Natural killer cell treated with Interleukin-12 subunit alpha and Interleukin-12 subunit beta and Interleukin-15 and Interleukin-18, amount 100 ng/mL, for 72 hours (primary cell): ENCODE measurements at regions not wholly inside any gene's neighbourhood (a gene's known extent, or its start where the extent isn't known, plus 50 kb on each side); places are given as distances from the start of the nearest gene placed in this dataset.

Experiments used
- ATAC-seq, 2 donors: fragments of 150-1000 bp; cut with Tn5 transposase in 1 of 2; sonication (Bioruptor Pico), chemical (Tn5 transposase) in 1 of 2; 2 replicates each; pipeline ENCODE4 v1.10.0; 2021
- DNase-seq: peaks from one replicate; pipeline ENCODE4 v3.0.0; 2022; ENCODE audit warnings: low spot score
- H3K27ac Mint-ChIP-seq, 2 donors: 1 replicate in 1 of 2; 2 replicates in 1 of 2; pipeline ENCODE4 v1.8.0; 2022; ENCODE audit warnings: mixed read lengths in 2 of 2, mild to moderate bottlenecking in 1 of 2, moderate library complexity in 1 of 2
- H3K27me3 Mint-ChIP-seq, 2 donors: 1 replicate in 1 of 2; 2 replicates in 1 of 2; pipeline ENCODE4 v1.8.0; 2022; ENCODE audit warnings: mixed read lengths in 2 of 2
- H3K36me3 Mint-ChIP-seq: one replicate; pipeline ENCODE4 v1.8.0; 2022; ENCODE audit warnings: mixed read lengths
- H3K4me1 Mint-ChIP-seq, 2 donors: 1 replicate in 1 of 2; 2 replicates in 1 of 2; pipeline ENCODE4 v1.8.0; 2022; ENCODE audit warnings: low read depth in 2 of 2, mixed read lengths in 2 of 2, mild to moderate bottlenecking in 1 of 2
- H3K4me3 Mint-ChIP-seq: one replicate; pipeline ENCODE4 v1.8.0; 2022; ENCODE audit warnings: mixed read lengths
- H3K9me3 Mint-ChIP-seq: 2 replicates; pipeline ENCODE4 v1.8.0; 2022; ENCODE audit warnings: mixed read lengths

DNA sequence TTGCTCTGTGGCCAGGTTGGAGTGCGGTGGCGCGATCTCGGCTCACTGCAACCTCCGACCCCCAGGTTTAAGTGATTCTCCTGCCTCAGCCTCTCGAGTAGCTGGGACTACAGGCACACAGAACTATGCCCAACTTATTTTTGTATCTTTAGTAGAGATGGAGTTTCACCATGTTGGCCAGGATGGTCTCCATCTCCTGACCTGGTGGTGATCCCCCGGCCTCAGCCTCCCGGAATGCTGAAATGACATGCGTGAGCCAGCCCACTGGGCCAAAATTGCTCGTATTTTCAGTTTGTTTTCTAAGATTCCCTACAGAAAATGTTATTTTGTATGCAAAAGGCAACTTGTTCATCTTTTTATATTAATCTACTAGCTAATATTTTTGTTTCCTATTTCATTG lies 782.6 kb downstream of the TLE1 start:
- Mint-ChIP-seq H3K4me1 (no peaks in the 10 kb centered on the region), H3K36me3 (no peaks in the 10 kb centered on the region), H3K27ac (no peak overlapping the region), H3K4me3 (no peak overlapping the region), H3K9me3 (peaks cover 14% of the 10 kb centered on the region), H3K27me3 (no peaks in the 10 kb centered on the region)
- ATAC-seq (no peak), DNase-seq (no peak)

DNA sequence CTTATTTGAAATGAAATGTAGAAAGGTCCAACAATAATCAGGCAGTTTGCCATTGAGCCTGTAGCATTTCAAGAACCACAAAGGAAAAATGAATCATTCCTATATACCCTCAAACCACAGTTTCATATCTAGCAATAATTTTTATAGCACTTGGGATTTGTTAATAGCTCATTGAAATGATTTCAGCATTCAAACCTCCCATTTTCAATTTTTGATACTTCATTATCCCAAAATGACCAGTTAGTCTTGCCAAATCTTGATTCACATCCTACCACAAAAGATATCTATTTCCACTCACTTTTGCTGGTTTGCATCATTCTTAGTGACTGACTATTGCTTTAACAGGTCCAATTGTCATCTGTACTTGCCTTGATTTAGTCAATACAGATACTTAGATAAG lies 790.1 kb downstream of the TLE1 start:
- H3K4me1 Mint-ChIP-seq, result no peaks in the 10 kb centered on the region
- DNase-seq, result no peak
- H3K9me3 Mint-ChIP-seq, result peaks cover 19% of the 10 kb centered on the region
- H3K27ac Mint-ChIP-seq, result no peak overlapping the region
- H3K4me3 Mint-ChIP-seq, result no peak overlapping the region
- no peaks in the 10 kb centered on the region for H3K27me3 Mint-ChIP-seq
- no peak for ATAC-seq
- H3K36me3 Mint-ChIP-seq, result no peaks in the 10 kb centered on the region

DNA sequence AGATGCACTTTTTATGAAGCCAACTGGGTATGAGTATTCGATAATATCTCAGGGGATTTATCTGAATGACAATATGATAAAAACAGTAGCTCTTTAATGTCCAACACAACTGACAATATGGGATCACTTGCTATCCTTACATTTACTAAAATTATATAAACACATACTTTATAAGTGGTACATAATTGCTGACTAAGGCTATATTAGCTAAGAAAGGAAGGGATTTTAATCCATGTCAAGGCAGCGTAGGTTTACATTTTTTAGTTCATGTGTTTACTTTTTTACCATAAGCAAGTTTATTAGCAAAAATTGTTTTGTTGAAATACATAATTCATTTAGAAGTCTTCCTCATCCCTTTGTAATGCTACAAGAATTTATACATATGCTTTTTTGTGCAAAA lies 796.2 kb downstream of the TLE1 start:
- Mint-ChIP-seq H3K9me3 (peaks cover 15% of the 10 kb centered on the region), H3K27me3 (no peaks in the 10 kb centered on the region), H3K27ac (no peak overlapping the region), H3K4me1 (no peaks in the 10 kb centered on the region), H3K36me3 (no peaks in the 10 kb centered on the region), H3K4me3 (no peak overlapping the region)
- ATAC-seq (no peak), DNase-seq (no peak)

DNA sequence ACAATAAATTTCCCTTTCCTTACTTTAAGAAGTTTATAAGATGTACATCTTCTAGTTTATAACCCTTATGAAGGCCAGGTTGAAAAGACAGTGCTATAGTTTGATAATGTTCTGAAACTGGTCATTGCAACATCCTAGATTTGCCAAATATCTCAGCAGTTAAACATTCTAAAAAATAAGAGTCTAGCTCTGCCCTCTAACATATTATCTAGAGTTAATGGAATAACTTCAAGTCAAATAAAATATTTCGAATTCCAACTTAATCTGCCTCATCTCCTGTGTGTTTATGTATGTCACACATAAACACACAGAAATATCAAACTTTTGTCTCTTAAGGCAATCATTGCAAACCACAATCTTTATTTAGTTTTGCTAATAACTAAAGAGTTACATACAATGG lies 796.6 kb downstream of the TLE1 start:
- Mint-ChIP-seq H3K4me1 (no peaks in the 10 kb centered on the region), H3K27ac (no peak overlapping the region), H3K36me3 (no peaks in the 10 kb centered on the region), H3K9me3 (peaks cover 15% of the 10 kb centered on the region), H3K4me3 (no peak overlapping the region), H3K27me3 (no peaks in the 10 kb centered on the region)
- no peak for ATAC-seq
- no peak for DNase-seq

DNA sequence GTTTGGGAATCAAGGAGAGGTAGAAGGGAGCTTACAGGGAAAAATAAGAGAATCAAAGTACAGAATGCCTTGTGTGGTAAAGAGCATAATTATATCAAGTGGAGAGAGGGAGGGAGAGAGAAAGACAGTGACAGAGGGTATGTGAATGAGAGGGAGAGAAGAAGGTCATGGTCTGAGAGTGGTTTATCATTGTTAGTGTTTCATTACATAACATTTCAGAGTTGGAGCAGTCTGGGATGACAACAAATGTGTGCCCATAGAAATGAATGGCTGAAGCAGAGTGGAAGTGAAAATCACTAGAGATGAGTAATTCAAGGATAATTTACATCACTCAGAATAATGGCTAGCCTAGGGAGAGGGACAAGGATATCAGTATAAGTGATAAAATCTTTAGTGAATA lies 799.2 kb downstream of the TLE1 start:
- Mint-ChIP-seq H3K9me3 (peaks cover 12% of the 10 kb centered on the region), H3K27ac (no peak overlapping the region), H3K36me3 (no peaks in the 10 kb centered on the region), H3K27me3 (no peaks in the 10 kb centered on the region), H3K4me1 (no peaks in the 10 kb centered on the region), H3K4me3 (no peak overlapping the region)
- ATAC-seq (no peak), DNase-seq (no peak)

DNA sequence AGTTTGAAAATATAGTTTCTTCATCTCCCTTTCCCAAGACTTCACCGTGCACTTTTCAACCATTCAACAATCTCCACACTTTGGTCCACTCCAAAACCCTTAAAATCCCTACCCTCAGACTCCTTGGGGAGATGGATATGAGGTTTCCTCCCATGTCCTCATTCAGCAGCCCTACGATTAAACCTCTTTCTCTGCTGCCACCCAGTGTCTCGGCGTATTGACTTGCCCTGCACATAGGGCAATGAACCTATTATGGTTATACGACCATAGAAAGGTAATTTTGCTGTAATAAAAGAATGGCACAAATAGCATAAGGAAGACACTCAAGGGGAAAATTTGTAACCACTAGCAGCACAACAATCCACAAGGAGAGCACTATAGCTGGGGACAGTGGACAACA lies 803.5 kb downstream of the TLE1 start:
- H3K27ac Mint-ChIP-seq, result no peak overlapping the region
- no peaks in the 10 kb centered on the region for H3K36me3 Mint-ChIP-seq
- H3K9me3 Mint-ChIP-seq, result peaks cover 7% of the 10 kb centered on the region
- DNase-seq, result no peak
- no peak for ATAC-seq
- no peaks in the 10 kb centered on the region for H3K4me1 Mint-ChIP-seq
- H3K27me3 Mint-ChIP-seq, result no peaks in the 10 kb centered on the region
- H3K4me3 Mint-ChIP-seq, result no peak overlapping the region

DNA sequence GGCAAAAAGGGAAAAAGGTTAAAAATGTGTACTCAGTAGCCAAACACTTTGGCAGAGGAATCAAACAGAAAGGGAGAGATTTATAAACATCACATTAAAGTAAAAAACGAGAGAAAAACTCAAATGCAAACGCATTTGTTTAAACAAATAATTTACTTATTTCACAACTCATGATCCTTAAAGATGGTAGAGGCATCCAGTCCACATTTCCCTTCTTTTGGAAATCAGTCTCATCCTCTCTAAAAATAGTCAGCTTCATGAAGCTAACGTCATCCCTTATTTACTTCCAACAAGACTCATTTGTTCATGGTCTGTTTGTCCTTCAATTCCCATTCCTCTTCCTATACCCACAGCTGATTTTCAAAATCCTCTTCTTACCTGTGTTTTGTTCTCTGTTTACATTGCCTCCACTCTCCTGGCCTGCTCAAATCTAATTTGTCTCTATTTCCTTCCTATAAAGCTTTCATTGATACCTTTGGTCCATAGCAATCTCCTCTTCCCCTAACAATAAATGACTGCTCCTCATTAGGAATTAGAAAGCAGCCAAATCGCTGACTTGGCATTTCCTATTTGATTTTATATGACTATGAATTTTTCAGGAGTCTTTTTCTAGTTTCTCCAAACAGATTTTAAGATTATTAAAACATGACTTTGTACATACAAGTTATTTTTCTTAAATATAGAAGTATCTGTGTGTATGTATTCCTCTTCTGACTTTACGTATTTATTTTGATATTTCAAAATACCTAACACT lies 805.3 kb downstream of the TLE1 start:
- H3K4me1 Mint-ChIP-seq, result no peaks in the 10 kb centered on the region
- H3K27me3 Mint-ChIP-seq, result no peaks in the 10 kb centered on the region
- H3K4me3 Mint-ChIP-seq, result no peak overlapping the region
- H3K27ac Mint-ChIP-seq, result no peak overlapping the region
- peaks cover 7% of the 10 kb centered on the region for H3K9me3 Mint-ChIP-seq
- ATAC-seq (no peak), DNase-seq (no peak)
- no peaks in the 10 kb centered on the region for H3K36me3 Mint-ChIP-seq

DNA sequence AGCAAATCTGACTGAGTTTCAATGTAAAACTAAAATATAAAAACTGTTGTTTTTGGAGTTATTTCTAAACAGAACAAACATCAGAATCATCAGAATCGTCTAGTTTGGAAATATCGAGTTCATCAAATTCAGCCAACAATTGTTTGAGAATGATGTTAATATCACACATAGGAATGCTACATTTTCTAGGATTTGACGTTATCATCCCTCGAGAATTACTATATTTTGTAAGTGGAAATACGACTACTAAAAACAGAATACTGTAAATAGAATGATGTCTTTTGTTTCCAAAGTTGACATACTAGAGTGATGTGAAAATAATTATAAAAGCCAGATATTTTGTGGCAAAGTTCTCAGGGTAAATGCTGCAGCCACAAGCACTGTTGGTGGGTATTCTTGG lies 805.9 kb downstream of the TLE1 start:
- Mint-ChIP-seq H3K36me3 (no peaks in the 10 kb centered on the region), H3K27ac (no peak overlapping the region), H3K4me1 (no peaks in the 10 kb centered on the region), H3K9me3 (peaks cover 7% of the 10 kb centered on the region), H3K27me3 (no peaks in the 10 kb centered on the region), H3K4me3 (no peak overlapping the region)
- no peak for ATAC-seq
- no peak for DNase-seq

DNA sequence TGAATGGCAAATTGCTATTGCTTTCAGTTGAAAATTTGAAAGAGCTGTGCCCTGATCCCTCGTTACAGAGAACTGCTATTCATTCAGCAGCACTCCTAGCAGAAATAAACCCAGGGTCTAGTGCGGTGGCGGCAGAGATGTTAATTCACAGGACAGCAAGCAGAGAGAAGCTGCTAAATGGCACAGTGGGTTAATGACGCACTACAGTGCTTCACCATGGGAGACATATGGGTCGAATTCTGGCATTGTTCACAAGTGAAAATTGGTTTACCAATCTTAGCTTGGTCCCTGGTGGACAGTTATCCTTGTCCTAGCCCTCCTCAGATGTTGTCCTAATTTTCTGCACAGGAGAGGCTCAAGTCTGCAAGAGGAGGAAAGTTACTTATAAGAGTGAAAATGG lies 807.4 kb downstream of the TLE1 start:
- Mint-ChIP-seq H3K27me3 (no peaks in the 10 kb centered on the region), H3K4me3 (no peak overlapping the region), H3K36me3 (no peaks in the 10 kb centered on the region), H3K27ac (no peak overlapping the region), H3K9me3 (peaks cover 7% of the 10 kb centered on the region), H3K4me1 (no peaks in the 10 kb centered on the region)
- ATAC-seq, result no peak
- DNase-seq, result no peak

DNA sequence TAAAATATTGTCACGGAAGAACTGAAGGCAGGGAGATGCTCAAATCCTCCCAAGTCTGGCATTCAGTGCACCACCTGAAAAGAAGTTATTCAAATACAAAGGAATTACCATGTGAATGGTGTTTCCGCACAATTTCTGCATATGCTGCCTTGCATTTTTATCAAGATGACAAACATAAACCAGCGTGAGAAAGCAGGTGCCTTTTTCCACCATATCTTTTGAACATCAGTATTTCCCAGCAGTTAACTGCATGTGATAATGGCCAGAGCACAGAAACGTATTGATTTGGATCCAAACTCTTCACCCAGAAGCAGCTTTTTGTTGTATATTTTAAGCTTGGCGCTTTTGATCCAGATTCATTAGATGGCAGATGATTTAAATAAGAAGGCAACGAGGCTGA lies 808.0 kb downstream of the TLE1 start:
- peaks cover 3% of the 10 kb centered on the region for H3K36me3 Mint-ChIP-seq
- ATAC-seq (no peak), DNase-seq (no peak)
- no peaks in the 10 kb centered on the region for H3K4me1 Mint-ChIP-seq
- H3K4me3 Mint-ChIP-seq, result no peak overlapping the region
- peaks cover 7% of the 10 kb centered on the region for H3K9me3 Mint-ChIP-seq
- no peaks in the 10 kb centered on the region for H3K27me3 Mint-ChIP-seq
- no peak overlapping the region for H3K27ac Mint-ChIP-seq

DNA sequence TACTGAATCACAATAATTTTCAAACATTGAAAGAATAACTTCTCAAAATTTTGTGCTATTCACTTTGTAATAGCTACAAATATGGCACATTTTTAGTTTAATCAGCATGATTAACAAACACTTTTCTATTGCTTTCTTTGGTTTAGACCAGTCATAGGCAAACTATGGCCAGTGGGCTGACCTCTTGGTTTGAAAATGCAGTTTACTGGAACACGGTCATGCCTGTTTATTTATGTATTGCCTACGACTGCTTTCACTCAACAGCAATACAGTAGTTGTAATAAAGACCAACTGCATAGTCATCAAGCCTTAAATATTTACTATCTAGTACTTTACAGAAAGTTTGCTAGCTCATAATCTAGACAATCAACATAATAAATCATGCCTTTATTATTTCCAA lies 810.8 kb downstream of the TLE1 start:
- no peaks in the 10 kb centered on the region for H3K4me1 Mint-ChIP-seq
- DNase-seq, result no peak
- H3K9me3 Mint-ChIP-seq, result peaks cover 11% of the 10 kb centered on the region
- H3K36me3 Mint-ChIP-seq, result peaks cover 9% of the 10 kb centered on the region
- no peak for ATAC-seq
- no peaks in the 10 kb centered on the region for H3K27me3 Mint-ChIP-seq
- no peak overlapping the region for H3K27ac Mint-ChIP-seq
- H3K4me3 Mint-ChIP-seq, result no peak overlapping the region

DNA sequence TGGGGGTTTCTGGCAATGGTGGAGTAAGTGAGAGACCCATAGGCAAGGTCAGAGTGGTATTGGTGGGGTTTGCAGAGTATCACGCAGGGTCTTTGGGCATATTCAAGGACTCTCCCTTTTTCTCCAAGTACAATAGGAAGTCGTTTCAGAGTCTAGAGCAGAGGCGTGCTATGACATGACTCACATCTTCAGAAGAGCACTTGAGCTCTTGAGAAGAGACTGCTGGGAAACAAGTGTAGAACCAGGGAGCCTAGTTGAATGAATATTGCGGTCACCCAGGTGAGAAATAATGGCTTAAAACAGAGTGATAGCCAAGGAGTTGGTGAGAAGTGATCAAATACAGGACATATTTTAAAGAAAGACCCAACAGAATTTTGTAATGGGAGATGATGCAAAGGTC lies 813.4 kb downstream of the TLE1 start:
- no peak for DNase-seq
- Mint-ChIP-seq H3K27me3 (no peaks in the 10 kb centered on the region), H3K36me3 (peaks cover 9% of the 10 kb centered on the region), H3K27ac (no peak overlapping the region), H3K4me3 (no peak overlapping the region), H3K4me1 (no peaks in the 10 kb centered on the region), H3K9me3 (peaks cover 11% of the 10 kb centered on the region)
- ATAC-seq, result no peak

DNA sequence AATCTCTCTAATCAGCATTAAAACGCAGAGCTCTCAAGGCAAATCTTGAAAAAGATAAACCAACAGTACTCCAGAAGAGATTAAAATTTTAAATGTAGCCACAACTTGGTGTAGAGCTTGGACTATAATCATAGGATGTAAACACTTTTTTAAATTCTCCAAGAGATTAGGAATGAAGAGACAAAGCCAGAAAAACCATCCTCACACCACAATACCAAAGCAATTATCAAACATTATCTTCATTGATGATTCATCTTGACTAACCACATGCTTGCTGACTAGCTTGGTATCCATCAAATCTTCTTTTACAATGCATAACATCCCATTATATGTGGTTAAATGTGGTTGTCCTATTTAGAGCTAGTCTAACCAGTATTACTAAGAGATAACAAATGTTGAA lies 815.1 kb downstream of the TLE1 start:
- Mint-ChIP-seq H3K27ac (no peak overlapping the region), H3K4me3 (no peak overlapping the region), H3K27me3 (no peaks in the 10 kb centered on the region), H3K4me1 (no peaks in the 10 kb centered on the region), H3K36me3 (peaks cover 9% of the 10 kb centered on the region), H3K9me3 (peaks cover 11% of the 10 kb centered on the region)
- ATAC-seq (no peak), DNase-seq (no peak)

DNA sequence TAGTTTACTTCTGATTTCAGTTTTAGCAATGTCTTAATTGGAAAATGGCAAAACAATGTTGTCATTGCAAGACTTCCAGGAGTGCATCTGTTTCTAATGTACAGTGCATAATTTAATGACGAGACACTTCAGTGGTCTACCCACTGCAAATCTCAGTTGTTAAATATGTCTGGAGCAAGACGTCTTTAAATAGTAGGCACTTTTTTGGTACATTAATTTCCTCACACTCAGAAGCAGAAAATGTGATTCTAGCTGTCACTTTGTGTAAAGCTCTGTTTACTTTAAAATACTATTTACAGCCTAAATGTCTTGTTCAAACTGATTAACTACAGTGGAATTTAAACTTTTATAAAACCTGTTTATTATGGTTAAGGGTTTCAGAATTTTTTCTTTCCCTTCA lies 815.5 kb downstream of the TLE1 start:
- Mint-ChIP-seq H3K4me1 (no peaks in the 10 kb centered on the region), H3K27ac (no peak overlapping the region), H3K36me3 (peaks cover 9% of the 10 kb centered on the region), H3K9me3 (peaks cover 11% of the 10 kb centered on the region), H3K4me3 (no peak overlapping the region), H3K27me3 (no peaks in the 10 kb centered on the region)
- DNase-seq (no peak), ATAC-seq (no peak)

DNA sequence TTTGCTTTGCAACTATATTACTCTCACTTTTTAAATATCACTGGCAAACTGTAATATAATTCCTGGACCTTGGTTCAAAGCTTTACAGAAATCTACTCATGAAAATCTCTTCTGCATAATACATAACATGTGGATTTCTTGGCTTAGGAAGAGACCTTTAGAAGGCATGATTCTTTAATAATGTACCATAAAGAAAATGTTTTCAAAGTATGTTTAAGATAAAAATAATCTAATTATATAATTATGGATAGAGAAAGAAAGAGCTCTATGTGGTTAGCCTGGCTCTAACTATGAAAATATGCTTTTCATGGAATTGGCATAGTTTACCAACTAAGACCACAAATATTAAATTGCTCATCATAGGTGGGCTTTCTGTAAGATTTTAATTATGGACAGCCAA lies 817.8 kb downstream of the TLE1 start:
- no peak overlapping the region for H3K27ac Mint-ChIP-seq
- H3K9me3 Mint-ChIP-seq, result peaks cover 26% of the 10 kb centered on the region
- no peaks in the 10 kb centered on the region for H3K27me3 Mint-ChIP-seq
- no peak overlapping the region for H3K4me3 Mint-ChIP-seq
- no peaks in the 10 kb centered on the region for H3K4me1 Mint-ChIP-seq
- DNase-seq (no peak), ATAC-seq (no peak)
- peaks cover 18% of the 10 kb centered on the region for H3K36me3 Mint-ChIP-seq
